B cell (primary cell): ENCODE measurements at regions not wholly inside any gene's neighbourhood (a gene's known extent, or its start where the extent isn't known, plus 50 kb on each side); places are given as distances from the start of the nearest gene placed in this dataset.

Experiments used
- ATAC-seq: fragments of 200-7000 bp; cut with Tn5 transposase; one replicate; pipeline ENCODE4 v1.10.0; 2021; ENCODE audit warnings: low read depth, mild to moderate bottlenecking, moderate number of reproducible peaks, moderate library complexity
- CTCF ChIA-PET: fragments of 350-600 bp; sonication (Branson Sonifier 250); formaldehyde crosslinking; loops from one replicate; lab custom pipeline; 2021; ENCODE audit warnings: antibody characterized with exemption, inconsistent platforms; lab: Charles Lee
- POLR2A ChIA-PET: fragments of 350-600 bp; sonication (Branson Sonifier 250); formaldehyde crosslinking; loops from one replicate; lab custom pipeline; 2021; ENCODE audit warnings: antibody characterized with exemption; lab: Charles Lee
- DNase-seq: peaks from one replicate; pipeline ENCODE4 v3.0.0; 2013
- H2AFZ ChIP-seq: 2 replicates; pipeline ENCODE4 v1.6.1; 2012; ENCODE audit warnings: mild to moderate bottlenecking, low read depth, low read length; ENCODE audit not compliant: insufficient read depth, poor library complexity, severe bottlenecking
- H3K27ac ChIP-seq, 2 donors: 1 replicate in 1 of 2; 2 replicates in 1 of 2; pipeline ENCODE4 v1.5.1; 2012 to 2013; ENCODE audit warnings: low read length in 2 of 2, mild to moderate bottlenecking in 2 of 2, moderate library complexity in 1 of 2
- H3K27me3 ChIP-seq, 4 experiments: fragments of 200-600 bp in 1 of 4; sonication (generic) in 1 of 4; replicated peaks in 1 of 4; 1 replicate in 2 of 4; 2 replicates in 2 of 4; pipeline versions ENCODE4 v1.6.1 to v1.7.0; 2013 to 2016; ENCODE audit warnings: low read length in 3 of 4, mild to moderate bottlenecking in 2 of 4, mixed read lengths in 1 of 4, moderate library complexity in 1 of 4; ENCODE audit not compliant: insufficient read depth in 4 of 4, control insufficient read depth in 3 of 4; ENCODE audit errors: control extremely low read depth in 1 of 4
- H3K36me3 ChIP-seq, 2 experiments: replicated peaks in 1 of 2; 1 replicate in 1 of 2; 2 replicates in 1 of 2; pipeline versions ENCODE4 v1.6.1 to v1.7.1; 2013; ENCODE audit warnings: low read length in 1 of 2; ENCODE audit not compliant: insufficient read depth in 2 of 2, control insufficient read depth in 1 of 2; ENCODE audit errors: control extremely low read depth in 1 of 2, extremely low read depth in 1 of 2
- H3K4me1 ChIP-seq, 2 donors: fragments of 200-600 bp in 1 of 2; sonication (generic) in 1 of 2; 1 replicate in 1 of 2; 2 replicates in 1 of 2; pipeline versions ENCODE4 v1.5.1 to v1.6.1; 2013 to 2017; ENCODE audit warnings: low read length in 2 of 2; ENCODE audit not compliant: control insufficient read depth in 2 of 2, insufficient read depth in 2 of 2
- H3K4me2 ChIP-seq: replicated peaks from 2 replicates; pipeline ENCODE3; 2012; ENCODE audit warnings: mild to moderate bottlenecking, low read depth, low read length; ENCODE audit not compliant: poor library complexity, severe bottlenecking
- H3K4me3 ChIP-seq, 5 experiments: fragments of 200-600 bp in 1 of 5; sonication (generic) in 1 of 5; 1 replicate in 3 of 5; 2 replicates in 2 of 5; pipeline versions ENCODE4 v1.5.1 to v1.7.0; 2011 to 2016; ENCODE audit warnings: low read length in 4 of 5, mild to moderate bottlenecking in 4 of 5, low read depth in 2 of 5, control low read depth in 1 of 5, moderate library complexity in 1 of 5; ENCODE audit not compliant: insufficient read depth in 1 of 5; ENCODE audit errors: control extremely low read depth in 1 of 5, extremely low read depth in 1 of 5
- H3K79me2 ChIP-seq: fragments of 200-600 bp; sonication (generic); one replicate; pipeline ENCODE4 v1.6.0; 2016; ENCODE audit warnings: low read length; ENCODE audit not compliant: control insufficient read depth, insufficient read depth
- H3K9ac ChIP-seq: fragments of 200-600 bp; sonication (generic); 2 replicates; pipeline ENCODE4 v1.6.1; 2017; ENCODE audit warnings: mild to moderate bottlenecking, low read length, moderate library complexity
- H3K9me3 ChIP-seq, 3 donors: one replicate each; pipeline versions ENCODE4 v1.6.1 to v1.7.1; 2013; ENCODE audit warnings: low read length in 2 of 3; ENCODE audit not compliant: control insufficient read depth in 2 of 3, insufficient read depth in 1 of 3; ENCODE audit errors: control extremely low read depth in 1 of 3
- H4K20me1 ChIP-seq: 2 replicates; pipeline ENCODE4 v1.6.0; 2012; ENCODE audit warnings: mild to moderate bottlenecking, low read length; ENCODE audit not compliant: insufficient read depth, control insufficient read depth, poor library complexity, severe bottlenecking
- H3K27ac Mint-ChIP-seq: one replicate; pipeline ENCODE4 v1.8.0; 2021; ENCODE audit warnings: mixed read lengths
- H3K27me3 Mint-ChIP-seq: one replicate; pipeline ENCODE4 v1.8.0; 2021; ENCODE audit warnings: mixed read lengths
- H3K4me1 Mint-ChIP-seq: one replicate; pipeline ENCODE4 v1.8.0; 2021; ENCODE audit warnings: mixed read lengths
- H3K4me3 Mint-ChIP-seq: one replicate; pipeline ENCODE4 v1.8.0; 2021; ENCODE audit warnings: mixed read lengths
- H3K9me3 Mint-ChIP-seq: one replicate; pipeline ENCODE4 v1.8.0; 2022; ENCODE audit warnings: mixed read lengths; ENCODE audit not compliant: insufficient read depth
- CTCF ChIP-seq: fragments of 200-600 bp; IDR thresholded peaks from one replicate; pipeline ENCODE4 v1.8.0; 2022; ENCODE audit warnings: antibody characterized with exemption, mild to moderate bottlenecking
- EZH2 ChIP-seq: IDR thresholded peaks from 2 replicates; pipeline ENCODE4 v1.6.1; 2012; ENCODE audit warnings: borderline replicate concordance, low read depth, mild to moderate bottlenecking, moderate library complexity, low read length; ENCODE audit not compliant: insufficient read depth, poor library complexity, severe bottlenecking
- WGBS: methylation state at CpG from one replicate; pipeline ENCODE4 v1.1.5; 2013; ENCODE audit warnings: missing lambda C conversion rate; ENCODE audit not compliant: insufficient coverage; 5-methylcytosine and 5-hydroxymethylcytosine counted together
- intact Hi-C: fragments of 100-400 bp; cut with micrococcal nuclease; formaldehyde crosslinking; loops from one replicate; pipeline ENCODE4 v1.10.0; 2022

- H3K9ac ChIP-seq: no peak overlapping the region
- H3K27ac Mint-ChIP-seq: no peak overlapping the region
These were observed 548.2 kb upstream of the PIK3C3 start for GRCh38 chr18:41406834-41407233.

GRCh38 chr18:41396861-41397260, 558.2 kb upstream of the PIK3C3 start:
- no peak overlapping the region for H3K27ac ChIP-seq
- no peaks in the 10 kb centered on the region for H4K20me1 ChIP-seq
- TF ChIP-seq CTCF (no peak), EZH2 (no peak)
- Mint-ChIP-seq H3K4me1 (no peaks in the 10 kb centered on the region), H3K9me3 (no peaks in the 10 kb centered on the region), H3K27ac (no peak overlapping the region), H3K4me3 (no peak overlapping the region), H3K27me3 (no peaks in the 10 kb centered on the region)
- H3K4me1 ChIP-seq: no peaks in the 10 kb centered on the region
- no peaks in the 10 kb centered on the region for H3K79me2 ChIP-seq
- intact Hi-C loops: no loop called here
- no peak overlapping the region for H3K4me2 ChIP-seq
- CTCF ChIA-PET: no interaction called here
- no peak overlapping the region for H2AFZ ChIP-seq
- WGBS: no CpG with 5 or more reads among the region's 2 CpGs
- no peak overlapping the region for H3K4me3 ChIP-seq
- H3K36me3 ChIP-seq: no peaks in the 10 kb centered on the region
- ATAC-seq: no peak
- H3K9ac ChIP-seq: no peak overlapping the region
- H3K27me3 ChIP-seq: no peaks in the 10 kb centered on the region
- no peaks in the 10 kb centered on the region for H3K9me3 ChIP-seq
- DNase-seq: no peak
- POLR2A ChIA-PET: no interaction called here

More at GRCh38 chr18:41406834-41407233, 548.2 kb upstream of the PIK3C3 start:
- no peak overlapping the region for H3K27ac ChIP-seq
- Mint-ChIP-seq H3K27me3 (no peaks in the 10 kb centered on the region), H3K4me1 (no peaks in the 10 kb centered on the region), H3K4me3 (no peak overlapping the region), H3K9me3 (peaks cover 4% of the 10 kb centered on the region)
- no peak for ATAC-seq
- no peak overlapping the region for H3K4me3 ChIP-seq
- CTCF ChIA-PET: no interaction called here
- H3K4me1 ChIP-seq: no peaks in the 10 kb centered on the region
- H3K27me3 ChIP-seq: no peaks in the 10 kb centered on the region
- no peaks in the 10 kb centered on the region for H3K36me3 ChIP-seq
- 67% methylated on average over 1 of the region's 2 CpGs for WGBS
- no peaks in the 10 kb centered on the region for H3K79me2 ChIP-seq
- H2AFZ ChIP-seq: no peak overlapping the region
- TF ChIP-seq CTCF (no peak), EZH2 (no peak)
- intact Hi-C loops: no loop called here
- no peak for DNase-seq
- no peak overlapping the region for H3K4me2 ChIP-seq
- POLR2A ChIA-PET: no interaction called here
- H3K9me3 ChIP-seq: no peaks in the 10 kb centered on the region
- no peaks in the 10 kb centered on the region for H4K20me1 ChIP-seq
